Hepatocyte (in vitro differentiated cells): ENCODE measurements at regions not wholly inside any gene's neighbourhood (a gene's known extent, or its start where the extent isn't known, plus 50 kb on each side); places are given as distances from the start of the nearest gene placed in this dataset.

Experiments
- DNase-seq: peaks from one replicate; pipeline ENCODE4 v3.0.0-alpha.2; 2016; ENCODE audit warnings: low spot score
- H2AFZ ChIP-seq: fragments of 200-600 bp; sonication (generic); 2 replicates; pipeline ENCODE4 v1.6.0; 2016; ENCODE audit warnings: antibody characterized with exemption, mild to moderate bottlenecking
- H3K27ac ChIP-seq: fragments of 200-600 bp; sonication (generic); 2 replicates; pipeline ENCODE4 v1.5.1; 2016; ENCODE audit warnings: mild to moderate bottlenecking
- H3K27me3 ChIP-seq: fragments of 200-600 bp; sonication (generic); 2 replicates; pipeline ENCODE4 v1.6.1; 2016
- H3K36me3 ChIP-seq: fragments of 200-600 bp; sonication (generic); replicated peaks from 2 replicates; pipeline ENCODE4 v1.5.1; 2016; ENCODE audit warnings: low read depth; ENCODE audit not compliant: insufficient read depth
- H3K4me1 ChIP-seq: fragments of 200-600 bp; sonication (generic); 2 replicates; pipeline ENCODE4 v1.5.1; 2016; ENCODE audit warnings: mild to moderate bottlenecking, moderate library complexity; ENCODE audit not compliant: insufficient read depth
- H3K4me2 ChIP-seq: fragments of 200-600 bp; sonication (generic); 2 replicates; pipeline ENCODE4 v1.6.0; 2016
- H3K4me3 ChIP-seq: fragments of 200-600 bp; sonication (generic); 2 replicates; pipeline ENCODE4 v1.5.1; 2016; ENCODE audit warnings: mild to moderate bottlenecking
- H3K79me2 ChIP-seq: fragments of 200-600 bp; sonication (generic); 2 replicates; pipeline ENCODE4 v1.6.0; 2017; ENCODE audit warnings: mild to moderate bottlenecking
- H3K9me2 ChIP-seq: fragments of 200-600 bp; sonication (generic); replicated peaks from 2 replicates; pipeline ENCODE4 v1.6.0; 2017; ENCODE audit warnings: mild to moderate bottlenecking; ENCODE audit not compliant: insufficient read depth
- H3K9me3 ChIP-seq: fragments of 200-600 bp; sonication (generic); 2 replicates; pipeline ENCODE4 v1.5.1; 2016; ENCODE audit warnings: low read depth, mild to moderate bottlenecking
- H4K20me1 ChIP-seq: fragments of 200-600 bp; sonication (generic); 2 replicates; pipeline ENCODE4 v1.6.0; 2016; ENCODE audit warnings: mild to moderate bottlenecking; ENCODE audit not compliant: insufficient read depth, poor library complexity, severe bottlenecking
- CTCF ChIP-seq: fragments of 200-600 bp; sonication (generic); IDR thresholded peaks from 2 replicates; pipeline ENCODE4 v1.5.1; 2016; ENCODE audit warnings: antibody characterized with exemption, mild to moderate bottlenecking; ENCODE audit not compliant: poor library complexity
- EZH2 ChIP-seq: fragments of 200-600 bp; sonication (generic); IDR thresholded peaks from 2 replicates; pipeline ENCODE4 v1.6.1; 2016; ENCODE audit warnings: antibody characterized with exemption, mild to moderate bottlenecking, borderline replicate concordance
- EZH2phosphoT487 ChIP-seq: fragments of 200-600 bp; sonication (generic); IDR thresholded peaks from one replicate; pipeline ENCODE4 v1.6.1; 2018; ENCODE audit warnings: antibody characterized with exemption, mild to moderate bottlenecking, low read depth, moderate library complexity; ENCODE audit not compliant: unreplicated experiment, severe bottlenecking
- WGBS: methylation state at CpG from one replicate; pipeline ENCODE4 v1.1.6; 2016; ENCODE audit warnings: low lambda C conversion rate; ENCODE audit errors: missing lambda C conversion rate; 5-methylcytosine and 5-hydroxymethylcytosine counted together

DNA sequence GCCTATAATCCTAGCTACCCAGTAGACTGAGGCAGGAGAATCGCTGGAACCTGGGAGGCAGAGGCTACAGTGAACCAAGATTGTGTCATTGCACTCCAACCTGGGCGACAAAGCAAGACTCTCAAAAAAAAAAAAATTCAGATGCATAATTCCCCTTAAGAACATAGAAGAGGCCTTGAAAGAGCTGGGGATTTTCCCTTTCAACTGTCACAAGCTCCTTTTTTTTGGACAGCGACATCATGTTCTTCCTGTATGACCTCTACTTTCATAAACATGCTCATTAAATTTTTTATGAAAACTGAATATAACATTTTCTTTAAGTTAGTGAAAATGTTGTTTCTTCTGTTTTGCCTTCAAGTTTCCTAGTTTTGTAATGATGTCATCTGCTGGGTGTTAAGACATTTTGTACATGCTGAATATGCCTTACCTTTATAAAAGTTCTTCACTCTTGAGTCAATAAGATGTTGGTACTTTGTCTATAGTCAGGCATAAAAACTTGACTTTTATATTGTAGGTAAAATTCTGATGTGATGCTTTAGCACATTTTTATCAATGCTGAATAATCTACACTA is 76.0 kb downstream of the PTHLH start:
- H3K79me2 ChIP-seq: no peaks in the 10 kb centered on the region
- no peaks in the 10 kb centered on the region for H3K9me2 ChIP-seq
- H4K20me1 ChIP-seq: no peaks in the 10 kb centered on the region
- peaks cover 12% of the 10 kb centered on the region for H3K4me1 ChIP-seq
- no peak for TF ChIP-seq EZH2
- TF ChIP-seq CTCF: no peak
- TF ChIP-seq EZH2phosphoT487: no peak
- WGBS: 98% methylated on average over 3 of the region's 3 CpGs
- H3K9me3 ChIP-seq: no peaks in the 10 kb centered on the region
- H3K4me2 ChIP-seq: no peak overlapping the region
- no peak overlapping the region for H3K4me3 ChIP-seq
- no peaks in the 10 kb centered on the region for H3K27me3 ChIP-seq
- H2AFZ ChIP-seq: no peak overlapping the region
- H3K36me3 ChIP-seq: no peaks in the 10 kb centered on the region
- no peak for DNase-seq
- no peak overlapping the region for H3K27ac ChIP-seq

- no peaks in the 10 kb centered on the region for H3K9me3 ChIP-seq
Observed at GRCh38 chr12:27894309-27894708, 78.2 kb downstream of the PTHLH start.

DNA sequence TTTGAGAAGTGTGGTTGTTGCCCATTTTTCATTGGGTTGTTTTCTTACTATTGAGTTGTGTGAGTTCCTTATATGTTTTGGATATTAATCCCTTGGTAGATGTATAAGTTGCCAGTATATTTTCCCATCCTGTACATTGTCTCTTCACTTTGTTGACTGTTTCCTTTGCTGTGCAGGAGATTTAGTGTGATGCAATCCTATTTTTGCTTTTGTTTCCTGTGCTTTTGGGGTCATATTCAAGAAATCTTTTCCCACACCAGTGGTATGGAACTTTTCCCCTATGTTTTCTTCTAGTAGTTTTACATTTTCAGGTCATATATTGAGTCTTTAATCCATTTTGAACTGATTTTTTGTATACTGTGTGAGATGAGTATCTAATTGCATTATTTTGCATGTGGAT is 92.8 kb downstream of the PTHLH start:
- Histone ChIP-seq H3K9me3 (peaks cover 3% of the 10 kb centered on the region), H2AFZ (no peak overlapping the region), H3K27ac (no peak overlapping the region), H3K4me1 (no peaks in the 10 kb centered on the region), H3K4me2 (no peak overlapping the region), H3K4me3 (no peak overlapping the region), H4K20me1 (no peaks in the 10 kb centered on the region), H3K36me3 (no peaks in the 10 kb centered on the region), H3K27me3 (no peaks in the 10 kb centered on the region), H3K9me2 (no peaks in the 10 kb centered on the region), H3K79me2 (no peaks in the 10 kb centered on the region)
- DNase-seq: no peak
- no peak for TF ChIP-seq EZH2phosphoT487
- TF ChIP-seq CTCF: no peak
- TF ChIP-seq EZH2: no peak

More at GRCh38 chr12:27894309-27894708, 78.2 kb downstream of the PTHLH start:
- Histone ChIP-seq H3K36me3 (no peaks in the 10 kb centered on the region), H3K27ac (no peak overlapping the region), H4K20me1 (no peaks in the 10 kb centered on the region), H3K9me2 (no peaks in the 10 kb centered on the region), H3K4me2 (no peak overlapping the region), H3K4me3 (no peak overlapping the region), H3K4me1 (peaks cover 12% of the 10 kb centered on the region), H3K27me3 (no peaks in the 10 kb centered on the region), H2AFZ (no peak overlapping the region), H3K79me2 (no peaks in the 10 kb centered on the region)
- 80% methylated on average over 3 of the region's 3 CpGs for WGBS
- DNase-seq: no peak
- no peak for TF ChIP-seq CTCF
- TF ChIP-seq EZH2: no peak
- no peak for TF ChIP-seq EZH2phosphoT487

GRCh38 chr12:27875677-27876076 is 95.6 kb upstream of the MANSC4 start:
- H3K4me2 ChIP-seq: no peak overlapping the region
- H3K4me3 ChIP-seq: no peak overlapping the region
- 0% methylated on average over 2 of the region's 2 CpGs for WGBS
- no peaks in the 10 kb centered on the region for H4K20me1 ChIP-seq
- DNase-seq: no peak
- no peak for TF ChIP-seq EZH2
- TF ChIP-seq EZH2phosphoT487: no peak
- TF ChIP-seq CTCF: no peak
- H3K9me2 ChIP-seq: no peaks in the 10 kb centered on the region
- H3K36me3 ChIP-seq: no peaks in the 10 kb centered on the region
- no peaks in the 10 kb centered on the region for H3K79me2 ChIP-seq
- H3K27me3 ChIP-seq: no peaks in the 10 kb centered on the region
- no peaks in the 10 kb centered on the region for H3K4me1 ChIP-seq
- H2AFZ ChIP-seq: no peak overlapping the region
- no peaks in the 10 kb centered on the region for H3K9me3 ChIP-seq
- H3K27ac ChIP-seq: no peak overlapping the region
